ENCODE measurements at regions not wholly inside any gene's neighbourhood (a gene's known extent, or its start where the extent isn't known, plus 50 kb on each side); places are given as distances from the start of the nearest gene placed in this dataset.
"Not testable (repeated sequence)": the region's sequence is repeated elsewhere in the genome, so short reads cannot be mapped to it uniquely, and the experiment has no call there.

DNA sequence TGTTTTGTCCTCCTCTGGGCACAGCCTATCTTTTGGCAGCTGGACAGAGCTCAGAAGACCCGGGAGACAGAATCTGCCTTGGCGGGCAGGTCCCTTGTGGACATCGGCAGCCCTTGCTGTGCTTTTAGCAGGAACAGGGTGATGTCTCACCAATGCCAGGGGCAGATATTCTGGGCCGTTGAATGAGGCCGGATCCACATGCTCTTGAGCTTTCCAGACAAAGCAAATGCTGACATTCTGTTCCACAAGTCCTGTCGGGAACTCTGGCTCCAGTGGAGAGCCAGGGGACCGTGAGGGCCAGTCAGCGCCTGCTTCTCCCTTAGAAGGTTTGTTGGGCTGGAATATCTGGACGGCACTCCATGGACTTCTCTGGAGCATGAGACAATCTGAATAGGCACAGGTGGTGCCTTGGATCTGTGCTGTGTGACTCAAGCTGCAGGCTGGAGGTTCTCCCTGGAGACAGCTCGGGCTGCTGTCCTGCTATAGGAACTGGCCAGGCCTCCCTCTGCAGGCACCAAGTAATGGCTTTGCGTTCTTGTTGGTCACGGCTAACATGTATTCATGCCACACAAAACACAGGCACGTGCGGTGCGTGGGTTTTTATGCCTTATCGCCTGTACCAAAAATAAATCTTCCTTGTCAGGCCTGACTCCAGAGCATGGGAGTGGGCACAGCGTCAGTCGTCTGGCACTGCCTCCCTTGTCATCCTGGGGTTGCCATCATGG, 80.3 kb downstream of the GADD45G start:
- Histone ChIP-seq H3K27me3 (no peaks in the 10 kb centered on the region), H3K36me3 (no peaks in the 10 kb centered on the region), H3K4me3 (no peak overlapping the region), H3K9me3 (no peaks in the 10 kb centered on the region)
- DNase-seq, result no peak

DNA sequence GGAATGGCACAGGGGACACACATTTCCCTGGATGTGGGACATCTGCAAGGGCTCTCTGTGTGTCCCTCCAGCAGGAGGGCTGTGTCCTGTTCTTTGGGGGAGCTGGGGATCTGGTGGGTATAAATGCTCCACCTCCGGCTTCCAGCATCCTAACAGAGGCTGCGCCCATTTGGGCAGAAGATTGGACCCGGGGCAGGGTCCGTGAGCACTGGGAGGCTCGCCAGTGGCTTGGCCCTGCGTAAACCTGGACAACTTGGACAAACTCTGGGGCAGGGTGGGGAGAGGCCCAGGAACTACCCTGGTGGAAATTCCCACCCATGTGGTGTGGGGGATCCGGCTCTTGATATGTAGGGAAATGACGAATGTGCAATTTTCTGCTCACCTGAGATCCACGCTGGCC, 80.9 kb downstream of the GADD45G start:
- no peak overlapping the region for H3K4me3 ChIP-seq
- no peaks in the 10 kb centered on the region for H3K27me3 ChIP-seq
- no peaks in the 10 kb centered on the region for H3K36me3 ChIP-seq
- no peaks in the 10 kb centered on the region for H3K9me3 ChIP-seq
- no peak for DNase-seq

DNA sequence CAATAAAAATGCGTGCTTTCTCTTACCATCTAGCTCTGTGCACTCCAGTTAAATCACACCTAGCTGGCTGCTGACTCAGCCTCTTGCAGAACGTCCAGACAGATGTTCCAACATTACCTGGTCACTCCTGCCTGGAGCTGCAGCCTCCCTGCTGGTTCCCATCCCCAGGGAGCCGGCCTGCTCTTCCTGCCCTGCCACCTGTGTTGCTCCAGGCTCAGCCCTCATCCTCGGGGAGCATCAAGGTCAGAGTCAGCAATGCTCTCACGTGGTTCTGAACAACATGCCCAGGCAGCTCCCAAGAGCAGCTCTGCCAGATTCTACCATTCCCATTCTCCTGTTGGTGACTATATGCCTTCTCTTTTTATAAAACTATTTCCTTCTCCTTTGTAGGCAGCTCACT, 81.3 kb downstream of the GADD45G start:
- no peak for DNase-seq
- Histone ChIP-seq H3K4me3 (no peak overlapping the region), H3K27me3 (no peaks in the 10 kb centered on the region), H3K36me3 (no peaks in the 10 kb centered on the region), H3K9me3 (no peaks in the 10 kb centered on the region)

DNA sequence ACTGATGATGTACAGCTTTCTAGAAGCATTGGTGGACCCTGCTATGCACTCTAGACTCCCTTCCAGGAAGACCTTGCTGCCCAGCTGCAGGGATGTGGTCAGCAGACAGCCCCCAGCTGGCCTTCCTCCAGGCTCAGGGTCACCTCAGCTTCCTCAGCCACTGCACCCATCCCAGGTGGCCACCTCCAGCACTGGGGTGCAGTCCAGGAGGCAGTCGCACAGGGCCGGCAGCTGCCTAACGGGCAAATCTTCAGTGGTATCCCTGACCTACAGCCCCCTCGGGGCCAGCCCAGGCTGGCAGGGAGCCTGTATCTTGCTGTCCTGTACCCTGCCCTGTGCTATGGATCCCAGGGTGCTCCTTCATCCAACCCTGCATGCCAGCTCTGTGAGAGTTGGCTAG, 81.8 kb downstream of the GADD45G start:
- no peaks in the 10 kb centered on the region for H3K9me3 ChIP-seq
- H3K4me3 ChIP-seq, result no peak overlapping the region
- H3K36me3 ChIP-seq, result no peaks in the 10 kb centered on the region
- H3K27me3 ChIP-seq, result no peaks in the 10 kb centered on the region
- DNase-seq, result no peak

DNA sequence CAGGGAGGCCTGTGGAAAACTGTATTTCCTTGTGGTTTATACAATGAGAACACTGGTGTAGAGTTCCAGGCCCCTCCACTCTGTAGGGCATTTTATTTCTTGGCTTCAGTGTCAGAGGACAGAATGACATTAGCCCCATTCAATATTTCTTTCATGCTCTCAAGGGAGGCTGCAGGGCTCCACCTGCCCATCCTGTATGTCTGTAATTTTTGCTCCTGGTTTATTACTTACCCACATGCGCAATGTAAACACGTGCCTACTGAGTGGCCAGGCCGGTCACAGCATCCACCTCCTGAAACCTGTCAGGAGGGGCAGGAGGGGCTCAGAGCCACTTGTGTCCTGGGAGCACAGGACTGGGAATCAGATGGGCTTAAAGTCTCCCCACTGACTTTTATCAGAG, 82.4 kb downstream of the GADD45G start:
- H3K27me3 ChIP-seq, result no peaks in the 10 kb centered on the region
- DNase-seq, result no peak

DNA sequence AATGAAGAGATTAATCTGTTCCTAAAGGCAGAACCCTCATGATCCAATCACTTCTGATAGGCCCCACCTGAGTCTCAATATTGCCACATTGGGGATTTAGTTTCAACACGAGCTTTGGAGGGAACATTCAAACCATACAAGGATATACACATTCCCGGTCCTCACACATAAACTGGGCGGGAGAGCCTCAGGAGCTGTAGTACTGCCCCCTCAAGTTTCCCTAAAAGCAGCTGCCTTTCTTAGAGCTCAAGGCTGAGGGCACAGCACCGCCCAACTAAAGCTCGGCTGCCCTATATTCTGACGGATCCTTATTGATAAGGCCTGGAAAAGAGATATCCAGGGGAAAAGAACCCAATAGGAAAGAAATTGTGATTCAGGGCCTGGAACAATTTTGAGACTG, 83.0 kb downstream of the GADD45G start:
- DNase-seq, result no peak
- Histone ChIP-seq H3K4me3 (no peak overlapping the region), H3K27me3 (no peaks in the 10 kb centered on the region), H3K9me3 (no peaks in the 10 kb centered on the region), H3K36me3 (no peaks in the 10 kb centered on the region)

More for the DNA sequence above, 82.4 kb downstream of the GADD45G start:
- H3K9me3 ChIP-seq, result no peaks in the 10 kb centered on the region
- H3K36me3 ChIP-seq, result no peaks in the 10 kb centered on the region
- no peak overlapping the region for H3K4me3 ChIP-seq

DNA sequence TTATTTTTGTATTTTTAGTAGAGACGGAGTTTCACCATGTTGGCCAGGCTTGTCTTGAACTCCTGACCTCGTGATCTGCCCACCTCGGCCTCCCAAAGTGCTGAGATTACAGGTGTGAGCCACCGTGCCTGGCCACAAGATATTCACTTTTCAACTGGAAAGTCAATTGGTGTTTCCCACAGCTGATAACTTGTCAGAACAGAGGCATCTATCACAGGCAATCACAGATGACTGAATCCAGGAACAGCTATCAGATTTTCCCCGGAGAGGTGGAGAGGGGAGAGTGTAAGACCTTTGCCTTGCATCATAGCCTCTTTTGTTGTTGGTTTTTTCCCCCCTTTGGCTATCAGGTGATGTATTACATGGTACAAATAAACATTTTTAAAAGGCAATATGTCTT, 84.5 kb downstream of the GADD45G start:
- H3K36me3 ChIP-seq, H3K4me3 ChIP-seq, DNase-seq, H3K27me3 ChIP-seq, H3K9me3 ChIP-seq: not testable (repeated sequence)

DNA sequence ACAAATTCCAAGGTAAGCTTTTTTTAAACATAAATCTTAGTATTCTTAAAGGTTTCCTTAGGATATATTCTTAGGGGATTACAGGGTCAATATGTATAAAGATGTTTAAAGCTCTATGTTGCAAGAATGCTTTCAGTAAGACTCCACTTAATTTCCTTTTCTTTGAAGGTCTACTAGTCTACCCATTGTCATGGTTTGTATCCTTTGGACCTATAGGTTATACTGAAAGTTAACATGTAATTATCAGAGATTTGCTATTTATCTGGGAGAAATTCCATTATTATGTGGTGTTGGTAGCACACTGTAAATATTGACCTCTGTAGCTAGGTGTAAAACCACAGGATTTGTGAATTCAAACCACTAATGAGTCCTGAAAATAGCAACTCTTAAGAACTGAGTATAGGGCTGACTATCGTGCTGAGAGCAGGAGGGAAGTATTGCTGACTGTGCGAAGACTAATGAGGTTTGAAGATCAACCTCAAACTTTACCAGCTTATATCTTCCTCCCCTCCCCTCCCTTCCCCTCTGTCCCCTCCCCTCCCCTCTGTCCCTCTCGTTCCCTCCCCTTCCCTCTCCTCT, 85.6 kb downstream of the GADD45G start:
- Histone ChIP-seq H3K9me3 (no peaks in the 10 kb centered on the region), H3K36me3 (no peaks in the 10 kb centered on the region), H3K27me3 (no peaks in the 10 kb centered on the region), H3K4me3 (no peak overlapping the region)
- no peak for DNase-seq

DNA sequence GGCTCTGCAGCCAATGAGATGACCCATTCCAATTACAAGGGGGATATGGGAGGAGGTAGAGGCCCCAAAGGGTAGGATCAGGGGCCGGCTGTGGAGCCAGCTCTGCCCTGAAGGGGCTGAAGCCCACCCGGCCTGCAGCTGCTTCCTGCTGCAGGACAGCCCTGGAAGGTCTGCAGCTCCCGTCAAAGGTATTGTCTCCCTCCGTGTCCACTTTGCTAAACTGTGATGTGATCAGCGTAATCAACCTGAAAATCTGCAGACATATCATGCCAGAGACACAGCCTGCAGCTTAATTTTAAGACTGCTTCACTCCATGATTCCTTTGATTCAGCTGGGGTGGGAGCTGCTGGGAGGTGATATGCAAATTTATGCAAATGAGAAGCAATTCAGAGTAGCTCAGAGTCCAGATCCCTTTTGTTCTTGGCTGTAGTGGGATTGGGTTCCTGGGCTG, 90.7 kb downstream of the GADD45G start:
- Histone ChIP-seq H3K36me3 (no peaks in the 10 kb centered on the region), H3K4me3 (no peak overlapping the region), H3K27me3 (no peaks in the 10 kb centered on the region), H3K9me3 (no peaks in the 10 kb centered on the region)
- no peak for DNase-seq

DNA sequence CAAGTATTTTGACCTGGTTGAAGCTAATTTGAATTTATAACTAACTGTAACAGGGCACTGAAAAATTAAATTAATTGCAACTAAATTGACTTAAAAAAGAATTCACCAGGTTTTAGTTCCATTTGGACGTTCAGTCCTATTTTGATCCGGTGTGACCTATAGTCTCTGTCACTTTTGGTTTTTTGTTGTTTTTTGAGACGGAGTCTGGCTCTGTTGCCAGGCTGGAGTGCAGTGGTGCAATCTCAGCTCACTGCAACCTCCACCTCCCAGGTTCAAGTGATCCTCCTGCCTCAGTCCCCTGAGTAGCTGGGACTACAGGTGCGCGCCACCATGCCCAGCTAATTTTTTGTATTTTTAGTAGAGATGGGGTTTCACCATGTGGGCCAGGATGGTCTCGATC, 91.2 kb downstream of the GADD45G start:
- not testable (repeated sequence) for DNase-seq, H3K36me3 ChIP-seq, H3K4me3 ChIP-seq, H3K27me3 ChIP-seq, H3K9me3 ChIP-seq

DNA sequence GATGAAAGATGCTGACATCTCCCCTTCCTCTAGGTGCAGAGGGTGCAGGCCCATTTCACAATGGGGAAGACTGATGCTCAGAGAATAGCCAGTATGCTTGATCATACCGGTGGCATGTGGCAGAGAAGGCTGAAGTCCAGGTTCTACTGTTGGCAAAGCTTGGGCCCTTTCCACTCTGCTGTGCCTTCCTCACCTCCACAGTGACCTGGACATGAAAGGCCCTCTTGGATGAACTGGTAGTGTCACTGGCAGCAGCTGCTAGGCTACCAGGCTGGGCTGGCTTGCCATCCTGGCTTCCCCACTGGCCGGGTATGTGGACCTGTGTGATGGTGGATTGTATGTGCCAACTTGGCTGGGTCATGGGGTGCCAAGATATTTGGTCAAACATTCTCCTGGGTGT, 92.0 kb downstream of the GADD45G start:
- no peak for DNase-seq
- H3K4me3 ChIP-seq, result no peak overlapping the region
- no peaks in the 10 kb centered on the region for H3K9me3 ChIP-seq
- no peaks in the 10 kb centered on the region for H3K36me3 ChIP-seq
- H3K27me3 ChIP-seq, result no peaks in the 10 kb centered on the region

DNA sequence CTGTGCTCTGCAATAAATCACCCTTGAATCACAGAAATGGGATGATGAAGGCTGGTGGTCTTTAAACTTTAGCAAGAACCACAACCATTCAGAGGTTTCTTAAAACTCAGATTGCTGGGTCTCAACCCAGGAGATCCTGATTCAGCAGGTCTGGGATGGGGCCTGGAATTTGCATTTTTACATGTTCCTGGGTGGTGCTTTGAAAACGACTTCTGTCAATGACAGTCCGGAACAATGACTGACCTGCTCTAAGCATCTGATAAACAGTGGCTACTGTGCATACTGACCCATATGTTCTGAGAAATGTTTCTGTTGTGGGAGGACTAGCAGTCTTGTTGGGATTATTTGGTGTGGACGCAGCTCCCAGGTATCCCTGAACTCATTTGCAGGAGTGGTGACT, 92.7 kb downstream of the GADD45G start:
- no peak overlapping the region for H3K4me3 ChIP-seq
- no peak for DNase-seq
- H3K27me3 ChIP-seq, result no peaks in the 10 kb centered on the region
- H3K36me3 ChIP-seq, result no peaks in the 10 kb centered on the region
- no peaks in the 10 kb centered on the region for H3K9me3 ChIP-seq

DNA sequence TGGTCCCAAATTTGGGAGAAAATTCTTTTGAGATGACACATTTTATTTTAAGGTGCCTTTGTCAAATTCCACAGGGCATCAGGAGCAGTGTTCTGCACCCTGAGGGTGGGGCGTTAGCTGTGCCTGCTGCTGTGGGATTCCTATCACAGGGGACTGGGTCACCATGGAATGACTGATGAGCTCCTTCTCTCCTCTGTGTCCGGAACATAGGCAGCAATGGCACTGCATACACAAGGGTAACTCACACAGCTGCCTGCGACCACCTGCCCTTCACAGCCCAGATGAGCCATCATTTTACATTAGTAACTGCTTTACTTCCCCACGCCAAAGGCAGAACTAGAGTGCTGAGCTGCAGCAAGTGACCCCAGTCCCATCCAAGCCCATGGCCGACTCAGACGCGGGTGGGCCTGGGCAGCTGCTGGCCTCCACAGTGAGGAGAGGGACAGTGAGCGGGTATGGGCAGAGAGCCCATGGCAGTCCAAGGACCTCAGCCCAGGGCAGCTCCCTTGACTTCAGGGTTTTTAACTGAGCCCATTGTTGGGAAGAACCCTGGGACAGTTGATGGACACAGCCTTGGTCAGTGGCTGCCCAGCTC, 93.7 kb downstream of the GADD45G start:
- H3K4me3 ChIP-seq, result no peak overlapping the region
- no peak for DNase-seq
- H3K27me3 ChIP-seq, result no peaks in the 10 kb centered on the region
- H3K36me3 ChIP-seq, result no peaks in the 10 kb centered on the region
- no peaks in the 10 kb centered on the region for H3K9me3 ChIP-seq

DNA sequence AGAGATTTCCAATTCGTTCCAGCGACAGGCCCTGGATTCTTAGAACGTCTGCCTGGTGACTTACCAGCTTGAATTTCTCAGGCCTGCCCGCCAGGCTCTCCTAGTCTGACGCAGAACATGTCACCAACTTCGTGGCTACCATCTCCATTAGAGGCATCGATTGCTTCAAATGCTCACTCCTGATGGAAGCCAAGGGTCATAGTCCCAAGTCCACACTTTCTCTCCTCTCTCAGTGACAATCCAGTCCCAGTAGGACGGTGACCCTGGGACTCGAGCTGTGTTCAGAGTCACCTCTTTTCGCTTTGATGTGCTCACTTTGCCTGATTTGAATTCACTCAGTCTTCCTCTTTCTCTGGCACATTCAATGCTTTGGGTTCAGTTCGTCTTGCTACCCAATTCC, 94.8 kb downstream of the GADD45G start:
- H3K27me3 ChIP-seq, result no peaks in the 10 kb centered on the region

DNA sequence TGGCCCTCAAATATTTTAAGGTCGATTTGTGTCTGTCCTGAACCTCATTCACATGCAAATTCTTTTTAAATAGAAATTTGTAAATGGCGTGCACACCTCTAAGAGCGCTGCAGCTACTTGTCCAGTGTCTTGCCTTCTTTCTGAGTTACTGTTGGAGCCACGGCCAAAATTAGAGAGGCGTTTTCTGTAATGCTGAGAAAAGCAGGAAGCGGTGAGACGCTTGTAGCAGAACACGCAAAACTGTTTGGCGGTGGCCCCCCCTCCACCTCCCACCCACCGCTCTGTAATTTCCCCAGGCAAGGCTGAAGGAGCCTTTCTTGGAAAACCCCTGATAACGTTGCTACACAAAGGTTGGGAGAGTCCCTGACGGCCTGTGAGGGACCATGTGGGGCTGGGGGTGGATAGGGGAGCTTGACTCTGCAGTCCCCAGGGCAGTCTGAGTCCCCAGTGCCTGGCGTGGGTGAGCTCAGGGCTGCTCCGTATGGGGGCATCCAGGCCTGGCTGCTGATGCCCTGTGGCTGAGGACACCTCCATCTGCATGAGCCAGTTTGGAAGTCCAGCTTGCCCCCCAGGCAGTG, 96.5 kb downstream of the GADD45G start:
- no peak for DNase-seq
- no peaks in the 10 kb centered on the region for H3K27me3 ChIP-seq
- H3K36me3 ChIP-seq, result no peaks in the 10 kb centered on the region
- H3K4me3 ChIP-seq, result no peak overlapping the region
- H3K9me3 ChIP-seq, result no peaks in the 10 kb centered on the region

More for the DNA sequence above, 94.8 kb downstream of the GADD45G start:
- Histone ChIP-seq H3K9me3 (no peaks in the 10 kb centered on the region), H3K4me3 (no peak overlapping the region), H3K36me3 (no peaks in the 10 kb centered on the region)
- no peak for DNase-seq

DNA sequence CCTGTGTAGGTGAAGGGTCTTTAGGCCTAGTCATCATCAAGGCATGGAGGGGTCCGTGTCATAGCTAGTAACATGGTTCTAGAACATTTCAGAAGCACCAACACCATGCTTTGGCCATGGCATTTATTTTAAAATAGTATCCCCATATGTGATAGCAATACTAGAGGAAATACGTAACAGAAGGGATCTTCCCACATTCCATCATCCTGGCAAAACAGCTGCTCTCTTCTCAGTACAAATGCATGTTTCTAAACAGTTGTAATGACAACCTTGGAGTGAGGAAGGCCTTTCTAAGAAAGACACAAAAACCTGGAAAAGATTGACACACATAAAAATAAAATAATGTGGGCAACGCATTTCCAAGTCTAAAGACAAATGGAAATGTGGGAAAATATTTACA, 97.6 kb downstream of the GADD45G start:
- no peak for DNase-seq
- H3K36me3 ChIP-seq, result no peaks in the 10 kb centered on the region
- H3K27me3 ChIP-seq, result no peaks in the 10 kb centered on the region
- H3K9me3 ChIP-seq, result no peaks in the 10 kb centered on the region
- no peak overlapping the region for H3K4me3 ChIP-seq

DNA sequence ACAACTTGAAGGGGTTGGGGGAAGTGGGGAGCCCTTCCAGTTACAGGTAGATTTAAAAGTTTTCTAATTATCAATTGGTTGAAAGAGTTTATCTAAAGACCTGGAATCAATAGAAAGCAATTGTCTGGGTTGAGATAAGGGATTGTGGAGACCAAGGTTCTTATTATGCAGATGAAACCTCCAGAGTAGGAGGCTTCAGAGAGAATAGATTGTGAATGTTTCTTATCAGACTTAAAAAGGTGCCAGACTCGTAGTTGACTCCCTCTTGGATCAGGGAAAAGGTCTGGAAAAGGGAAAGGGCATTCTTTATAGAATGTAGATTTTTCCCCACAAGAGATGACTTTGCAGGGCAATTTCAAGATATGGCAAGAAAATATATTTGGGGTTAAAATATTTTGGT, 100.8 kb downstream of the GADD45G start:
- no peaks in the 10 kb centered on the region for H3K9me3 ChIP-seq
- no peaks in the 10 kb centered on the region for H3K27me3 ChIP-seq
- DNase-seq, result no peak
- H3K36me3 ChIP-seq, result no peaks in the 10 kb centered on the region
- H3K4me3 ChIP-seq, result no peak overlapping the region

DNA sequence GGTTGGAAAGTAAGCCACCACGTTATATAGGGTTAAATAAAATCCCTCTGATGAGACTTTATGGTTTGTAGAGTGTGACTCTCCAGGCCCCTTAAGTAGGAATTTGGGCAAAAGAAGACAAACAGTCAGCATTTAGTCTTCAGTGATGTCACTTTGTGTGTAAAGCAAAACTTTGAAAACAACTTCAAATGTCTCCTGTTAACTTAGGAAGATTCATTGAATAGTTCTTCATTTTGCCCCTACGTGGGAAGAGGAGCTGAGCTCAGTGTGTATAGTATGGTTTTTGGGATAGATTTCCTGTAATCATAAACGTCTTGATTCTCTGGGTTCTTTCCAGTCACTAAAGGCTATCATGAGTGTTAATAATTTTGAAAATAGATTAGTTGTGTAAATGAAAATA, 101.3 kb downstream of the GADD45G start:
- Histone ChIP-seq H3K27me3 (no peaks in the 10 kb centered on the region), H3K4me3 (no peak overlapping the region), H3K9me3 (no peaks in the 10 kb centered on the region), H3K36me3 (no peaks in the 10 kb centered on the region)
- DNase-seq, result no peak
